C4-2B (cell line): ENCODE measurements at regions not wholly inside any gene's neighbourhood (a gene's known extent, or its start where the extent isn't known, plus 50 kb on each side); places are given as distances from the start of the nearest gene placed in this dataset.
"Not testable (repeated sequence)": the region's sequence is repeated elsewhere in the genome, so short reads cannot be mapped to it uniquely, and the experiment has no call there.

Experiments
- H3K27ac ChIP-seq: fragments of 450-650 bp; 2 replicates; pipeline ENCODE4 v1.5.1; 2017
- ZFX ChIP-seq: fragments of 450-650 bp; IDR thresholded peaks from 2 replicates; pipeline ENCODE4 v1.6.1; 2017
- TF ChIP-seq, protein P1 (sequence below): fragments of 450-650 bp; conservative IDR thresholded peaks from 2 replicates; pipeline ENCODE4 v1.5.1; 2017; ENCODE audit warnings: mild to moderate bottlenecking

- TF ChIP-seq ZFX, result no peak
- TF ChIP-seq, protein P1, sequence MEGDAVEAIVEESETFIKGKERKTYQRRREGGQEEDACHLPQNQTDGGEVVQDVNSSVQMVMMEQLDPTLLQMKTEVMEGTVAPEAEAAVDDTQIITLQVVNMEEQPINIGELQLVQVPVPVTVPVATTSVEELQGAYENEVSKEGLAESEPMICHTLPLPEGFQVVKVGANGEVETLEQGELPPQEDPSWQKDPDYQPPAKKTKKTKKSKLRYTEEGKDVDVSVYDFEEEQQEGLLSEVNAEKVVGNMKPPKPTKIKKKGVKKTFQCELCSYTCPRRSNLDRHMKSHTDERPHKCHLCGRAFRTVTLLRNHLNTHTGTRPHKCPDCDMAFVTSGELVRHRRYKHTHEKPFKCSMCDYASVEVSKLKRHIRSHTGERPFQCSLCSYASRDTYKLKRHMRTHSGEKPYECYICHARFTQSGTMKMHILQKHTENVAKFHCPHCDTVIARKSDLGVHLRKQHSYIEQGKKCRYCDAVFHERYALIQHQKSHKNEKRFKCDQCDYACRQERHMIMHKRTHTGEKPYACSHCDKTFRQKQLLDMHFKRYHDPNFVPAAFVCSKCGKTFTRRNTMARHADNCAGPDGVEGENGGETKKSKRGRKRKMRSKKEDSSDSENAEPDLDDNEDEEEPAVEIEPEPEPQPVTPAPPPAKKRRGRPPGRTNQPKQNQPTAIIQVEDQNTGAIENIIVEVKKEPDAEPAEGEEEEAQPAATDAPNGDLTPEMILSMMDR, result no peak
- no peak overlapping the region for H3K27ac ChIP-seq
Measured at GRCh38 chr4:130068072-130068471, 972.1 kb downstream of the C4orf33 start.

- TF ChIP-seq ZFX, result no peak
- TF ChIP-seq, protein P1, result no peak
- H3K27ac ChIP-seq, result no peak overlapping the region
Measured at GRCh38 chr4:130071746-130072145, 975.8 kb downstream of the C4orf33 start.

DNA sequence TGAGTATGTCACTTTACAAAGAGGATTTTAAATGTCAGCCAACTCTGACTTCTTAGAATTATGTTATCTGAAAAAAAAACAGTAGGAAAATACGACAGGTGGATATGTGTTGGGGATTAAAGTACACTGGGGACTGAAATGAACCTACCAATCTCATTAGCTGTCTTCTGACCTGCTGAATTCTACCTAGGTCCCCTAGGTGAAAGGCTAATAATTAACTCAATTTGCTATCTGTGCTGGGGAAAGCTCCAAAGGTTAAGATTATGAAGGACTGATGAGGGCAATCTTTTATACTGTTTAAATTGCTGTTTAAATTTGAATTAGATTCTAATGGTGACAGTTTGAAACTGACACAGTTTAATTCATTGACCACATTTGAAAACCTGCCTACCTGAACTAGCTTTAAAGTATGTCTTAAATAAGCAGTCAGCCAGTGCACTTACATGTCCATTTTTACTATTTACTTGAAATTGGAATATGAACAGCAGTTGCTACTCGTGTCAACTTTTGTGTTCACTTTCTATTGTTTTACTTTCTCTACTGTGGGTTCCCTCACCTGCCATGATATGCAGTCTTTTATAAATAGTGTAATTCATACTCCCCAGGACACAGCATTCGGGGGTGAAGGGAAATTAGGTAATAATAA lies 977.3 kb downstream of the C4orf33 start:
- TF ChIP-seq, protein P1, result no peak
- TF ChIP-seq ZFX, result no peak
- H3K27ac ChIP-seq, result no peak overlapping the region

DNA sequence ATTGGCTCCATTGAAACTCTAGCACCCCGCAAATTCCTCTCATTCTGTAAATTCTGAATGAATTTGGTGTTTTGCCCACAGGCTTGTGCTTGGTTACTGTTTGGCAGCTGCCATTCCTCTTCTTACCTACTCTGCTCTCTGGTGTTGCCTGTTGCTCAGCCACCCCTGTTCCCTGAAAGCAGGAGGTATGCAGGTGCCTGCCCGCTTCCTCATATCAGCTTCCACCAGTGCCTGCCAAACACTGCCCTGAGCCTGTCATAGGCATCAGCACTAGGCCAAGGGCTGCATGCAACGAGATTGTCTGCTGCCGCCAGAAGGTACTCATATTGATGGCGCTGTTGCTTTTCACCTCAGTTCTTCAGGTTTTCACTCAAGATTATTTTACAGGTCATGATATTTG lies 978.1 kb downstream of the C4orf33 start:
- H3K27ac ChIP-seq, result no peak overlapping the region
- no peak for TF ChIP-seq ZFX
- TF ChIP-seq, protein P1, result no peak

DNA sequence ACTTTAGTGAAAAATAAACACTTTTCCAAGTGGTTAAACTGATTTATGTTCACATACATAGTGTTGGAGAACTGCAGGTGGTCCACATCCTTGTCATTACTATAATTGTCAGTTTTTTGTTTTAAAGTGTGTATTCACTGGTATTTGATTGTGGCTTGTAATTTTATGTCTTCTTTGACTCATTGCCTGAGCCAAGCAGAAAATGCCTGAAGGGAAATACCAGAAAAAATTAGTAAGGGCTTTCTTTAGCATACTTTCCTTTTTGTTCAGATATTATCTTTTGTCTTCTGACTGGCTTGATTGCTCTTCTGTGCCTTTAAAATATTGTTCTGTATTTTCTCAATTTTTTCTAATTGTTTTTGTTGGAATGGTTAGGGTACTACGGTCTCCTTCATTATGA lies 981.3 kb downstream of the C4orf33 start:
- TF ChIP-seq, protein P1, result no peak
- TF ChIP-seq ZFX, result no peak
- no peak overlapping the region for H3K27ac ChIP-seq

- H3K27ac ChIP-seq, result not testable (repeated sequence)
Measured at GRCh38 chr4:130079027-130079426, 983.1 kb downstream of the C4orf33 start.

DNA sequence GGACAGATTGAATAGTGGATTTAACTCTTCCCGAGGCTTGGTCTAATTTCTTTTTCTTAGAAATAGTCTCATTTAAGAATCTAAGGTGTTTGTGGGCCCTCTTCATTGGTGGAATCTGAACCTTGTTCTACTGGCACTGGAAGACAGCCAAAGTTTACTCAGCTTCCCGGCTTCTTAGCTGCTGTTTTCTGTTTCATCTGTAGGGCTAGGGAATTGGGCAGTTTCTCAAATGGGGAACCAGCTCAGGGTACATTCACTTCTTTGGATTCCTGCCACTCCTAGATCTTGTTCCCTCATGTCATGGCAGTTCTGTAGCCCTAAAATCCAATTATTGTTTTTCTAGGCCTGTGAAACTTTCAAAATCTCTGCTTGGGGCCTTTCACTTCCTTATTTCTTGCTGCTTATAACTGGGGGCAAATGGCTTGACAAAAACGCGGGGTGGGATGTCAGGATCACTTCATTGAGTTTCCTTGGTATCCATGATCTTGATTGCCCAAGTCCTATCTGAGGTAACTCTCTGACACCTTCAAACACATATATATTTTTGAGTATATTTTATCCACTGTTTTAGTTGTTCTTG lies 985.0 kb downstream of the C4orf33 start:
- TF ChIP-seq, protein P1, result no peak
- no peak for TF ChIP-seq ZFX
- H3K27ac ChIP-seq, result no peak overlapping the region

DNA sequence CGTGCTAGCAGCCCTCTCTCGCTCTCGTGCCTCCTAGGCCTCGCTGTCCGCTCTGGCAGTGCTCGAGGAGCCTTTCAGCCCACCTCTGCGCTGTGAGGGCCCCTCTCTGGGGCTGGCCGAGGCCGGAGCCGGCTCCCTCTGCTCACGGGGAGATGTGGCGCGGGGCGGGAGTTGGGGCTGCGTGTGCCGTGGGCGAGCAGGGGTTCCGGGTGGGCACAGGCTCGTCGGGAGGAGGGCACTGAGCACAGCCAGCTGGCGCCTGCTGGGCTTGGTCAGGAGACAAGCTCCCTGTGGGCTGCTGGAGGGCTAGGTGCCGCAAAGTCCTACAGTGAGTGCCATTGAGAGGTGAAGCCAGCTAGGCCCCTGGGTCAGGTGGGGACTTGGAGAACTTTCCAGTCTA lies 994.5 kb downstream of the C4orf33 start:
- no peak overlapping the region for H3K27ac ChIP-seq
- TF ChIP-seq ZFX, result no peak
- TF ChIP-seq, protein P1, result no peak
